ENCODE measurements at regions not wholly inside any gene's neighbourhood (a gene's known extent, or its start where the extent isn't known, plus 50 kb on each side); places are given as distances from the start of the nearest gene placed in this dataset.
A peak's percentile ranks its signal among the peaks of the same experiment; 100 is the strongest.

DNA sequence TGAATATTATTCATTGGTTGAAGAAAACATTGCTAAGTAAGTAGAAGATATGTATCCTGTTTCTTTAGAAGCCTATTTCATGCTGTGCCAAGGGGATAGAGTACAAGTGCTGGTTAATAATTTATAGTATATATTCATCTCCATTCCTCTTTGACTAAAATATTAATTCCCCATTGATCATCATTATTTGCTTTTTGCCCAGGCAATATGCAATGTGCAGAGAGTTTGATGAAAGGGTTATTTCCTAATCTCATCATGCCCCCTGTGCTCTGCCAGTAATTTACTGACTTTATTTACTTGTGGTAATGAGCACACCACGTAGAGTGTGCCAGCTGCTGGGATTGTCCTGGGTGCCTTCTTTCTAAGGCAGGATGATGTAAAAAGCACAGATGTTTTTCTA is 180.9 kb downstream of the REEP3 start:
- H3K27me3 ChIP-seq: no peaks in the 10 kb centered on the region
- H3K27ac ChIP-seq: no peak overlapping the region
- no peaks in the 10 kb centered on the region for H3K36me3 ChIP-seq
- TF ChIP-seq POLR2A (IDR thresholded peaks at IDR 0.05): no peak
- TF ChIP-seq, protein P1, sequence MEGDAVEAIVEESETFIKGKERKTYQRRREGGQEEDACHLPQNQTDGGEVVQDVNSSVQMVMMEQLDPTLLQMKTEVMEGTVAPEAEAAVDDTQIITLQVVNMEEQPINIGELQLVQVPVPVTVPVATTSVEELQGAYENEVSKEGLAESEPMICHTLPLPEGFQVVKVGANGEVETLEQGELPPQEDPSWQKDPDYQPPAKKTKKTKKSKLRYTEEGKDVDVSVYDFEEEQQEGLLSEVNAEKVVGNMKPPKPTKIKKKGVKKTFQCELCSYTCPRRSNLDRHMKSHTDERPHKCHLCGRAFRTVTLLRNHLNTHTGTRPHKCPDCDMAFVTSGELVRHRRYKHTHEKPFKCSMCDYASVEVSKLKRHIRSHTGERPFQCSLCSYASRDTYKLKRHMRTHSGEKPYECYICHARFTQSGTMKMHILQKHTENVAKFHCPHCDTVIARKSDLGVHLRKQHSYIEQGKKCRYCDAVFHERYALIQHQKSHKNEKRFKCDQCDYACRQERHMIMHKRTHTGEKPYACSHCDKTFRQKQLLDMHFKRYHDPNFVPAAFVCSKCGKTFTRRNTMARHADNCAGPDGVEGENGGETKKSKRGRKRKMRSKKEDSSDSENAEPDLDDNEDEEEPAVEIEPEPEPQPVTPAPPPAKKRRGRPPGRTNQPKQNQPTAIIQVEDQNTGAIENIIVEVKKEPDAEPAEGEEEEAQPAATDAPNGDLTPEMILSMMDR (IDR thresholded peaks at IDR 0.05): no peak
- no peak for DNase-seq
- H3K9me3 ChIP-seq: no peaks in the 10 kb centered on the region
- intact Hi-C loops (cut with DNase I): no loop called here
- 24 to 36% methylated on average over 1 of the region's 1 CpG for WGBS, 2 donors
- H3K4me1 ChIP-seq: peaks cover 0 to 49% (median 24%) of the 10 kb centered on the region in 3 donors
- no peak overlapping the region for H3K4me3 ChIP-seq

- Histone ChIP-seq H3K4me1 (peaks cover 0 to 59% (median 29%) of the 10 kb centered on the region in 3 donors), H3K27me3 (no peaks in the 10 kb centered on the region), H3K9me3 (no peaks in the 10 kb centered on the region), H3K4me3 (no peak overlapping the region), H3K36me3 (no peaks in the 10 kb centered on the region), H3K27ac (no peak overlapping the region)
- 82 to 89% methylated on average over 4 of the region's 4 CpGs for WGBS, 2 donors
- intact Hi-C loops (cut with DNase I): no loop called here
- TF ChIP-seq, protein P1 (IDR thresholded peaks at IDR 0.05): no peak
- no peak for TF ChIP-seq POLR2A (IDR thresholded peaks at IDR 0.05)
- DNase-seq: no peak
Observed at GRCh38 chr10:63703113-63703670, 182.0 kb downstream of the REEP3 start.

DNA sequence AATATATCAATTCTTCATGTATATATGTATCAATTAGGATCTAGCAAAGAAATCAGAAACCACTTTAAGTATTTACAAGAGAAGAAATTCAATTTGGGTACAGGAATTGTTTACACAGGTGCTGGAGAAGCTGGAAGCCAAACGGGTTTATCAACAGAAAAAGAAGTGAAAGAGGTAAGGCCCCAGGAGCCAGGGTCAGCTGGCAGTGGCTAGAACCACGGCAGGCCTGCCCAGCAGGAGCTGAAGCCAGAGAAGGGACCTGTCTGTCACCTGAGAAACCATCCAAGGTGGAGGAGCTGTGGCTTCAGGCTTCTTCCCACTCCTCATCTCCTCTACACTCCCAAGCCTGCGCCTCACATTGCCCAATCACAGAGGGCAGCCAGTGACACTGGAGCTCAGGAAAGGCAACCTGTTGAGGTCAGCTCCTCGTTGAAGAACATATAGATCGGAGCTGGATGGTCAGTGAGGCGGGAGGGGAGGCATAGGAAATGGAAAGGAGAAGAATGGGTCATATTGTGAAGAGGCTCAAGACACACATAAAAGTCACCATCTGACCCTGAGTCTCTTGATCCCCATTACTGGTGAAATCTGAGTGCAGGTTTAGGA is 182.6 kb downstream of the REEP3 start:
- H3K36me3 ChIP-seq: no peaks in the 10 kb centered on the region
- H3K4me1 ChIP-seq: peaks cover 0 to 55% (median 29%) of the 10 kb centered on the region in 3 donors
- H3K4me3 ChIP-seq: no peak overlapping the region
- intact Hi-C loops (cut with DNase I): no loop called here
- H3K27ac ChIP-seq: peak overlapping the region in 1 of 4 donors; percentile 7
- DNase-seq: no peak
- WGBS, 2 donors: 71 to 82% methylated on average over 5 to 6 of the region's 6 CpGs
- TF ChIP-seq, protein P1 (IDR thresholded peaks at IDR 0.05): no peak
- no peak for TF ChIP-seq POLR2A (IDR thresholded peaks at IDR 0.05)
- H3K9me3 ChIP-seq: no peaks in the 10 kb centered on the region
- H3K27me3 ChIP-seq: no peaks in the 10 kb centered on the region

DNA sequence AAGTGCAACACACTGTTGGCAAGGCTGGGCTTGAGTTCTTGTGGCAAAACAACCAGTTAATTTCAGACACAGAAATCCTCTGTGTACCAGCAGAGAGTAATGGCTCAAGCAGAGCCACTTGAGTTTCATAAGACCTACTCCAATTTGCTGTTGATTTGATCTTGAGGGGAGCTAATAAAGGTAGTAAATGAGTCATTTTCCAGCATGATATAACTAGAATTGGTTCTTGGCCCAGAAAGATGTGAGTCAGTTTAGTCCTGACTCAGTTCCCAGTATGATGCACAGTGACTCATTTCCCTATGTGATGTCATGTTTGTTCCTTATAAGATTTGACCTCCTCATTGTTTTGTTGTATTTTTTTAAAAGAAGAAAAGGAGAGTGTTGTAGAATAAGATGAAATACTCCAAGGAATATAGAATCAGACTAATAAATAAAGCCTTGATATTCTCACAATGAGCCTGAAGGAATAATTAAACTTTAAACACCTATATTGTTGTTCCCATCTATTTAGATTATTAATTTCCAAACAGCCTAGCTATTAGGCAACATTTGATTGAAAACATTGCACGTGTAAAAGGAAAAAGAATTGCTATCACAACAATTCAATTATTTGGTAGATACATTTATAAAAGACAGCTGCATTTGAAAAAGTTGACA is 186.2 kb downstream of the REEP3 start:
- no peaks in the 10 kb centered on the region for H3K9me3 ChIP-seq
- DNase-seq: no peak
- intact Hi-C loops (cut with DNase I): no loop called here
- no peak overlapping the region for H3K4me3 ChIP-seq
- no peak for TF ChIP-seq POLR2A (IDR thresholded peaks at IDR 0.05)
- TF ChIP-seq, protein P1 (IDR thresholded peaks at IDR 0.05): no peak
- no peaks in the 10 kb centered on the region for H3K36me3 ChIP-seq
- no peaks in the 10 kb centered on the region for H3K27me3 ChIP-seq
- peaks cover 7 to 50% (median 28%) of the 10 kb centered on the region in 3 donors for H3K4me1 ChIP-seq
- 10 to 16% methylated on average over 1 of the region's 1 CpG for WGBS, 2 donors
- H3K27ac ChIP-seq: peak overlapping the region; percentile 44 to 85 (median 69)

GRCh38 chr10:63708421-63708820 is 187.2 kb downstream of the REEP3 start:
- intact Hi-C loops (cut with DNase I): no loop called here
- Histone ChIP-seq H3K4me1 (peaks cover 17 to 60% (median 38%) of the 10 kb centered on the region in 3 donors), H3K4me3 (no peak overlapping the region), H3K27ac (peak overlapping the region in 2 of 4 donors; percentile 26 to 57), H3K9me3 (no peaks in the 10 kb centered on the region), H3K27me3 (no peaks in the 10 kb centered on the region), H3K36me3 (no peaks in the 10 kb centered on the region)
- TF ChIP-seq, protein P1 (IDR thresholded peaks at IDR 0.05): no peak
- TF ChIP-seq POLR2A (IDR thresholded peaks at IDR 0.05): no peak
- no peak for DNase-seq
- WGBS, 2 donors: 78 to 87% methylated on average over 3 to 5 of the region's 5 CpGs

All from esophagus squamous epithelium (tissue), 5 donors.